Spinal cord (tissue), 9 donors: ENCODE measurements at regions not wholly inside any gene's neighbourhood (a gene's known extent, or its start where the extent isn't known, plus 50 kb on each side); places are given as distances from the start of the nearest gene placed in this dataset.

Source experiments
- DNase-seq, 6 donors: peaks; one replicate each; pipeline versions ENCODE4 v3.0.0 to v3.0.0-alpha.2; 2013 to 2015; ENCODE audit warnings: low spot score in 6 of 6, low read depth in 4 of 6
- H3K27ac ChIP-seq: one replicate; pipeline ENCODE4 v1.5.1; 2013; ENCODE audit warnings: low read depth, low read length, control low read depth
- H3K27me3 ChIP-seq: one replicate; pipeline ENCODE4 v1.6.1; 2013; ENCODE audit warnings: low read length; ENCODE audit not compliant: control insufficient read depth, insufficient read depth
- H3K36me3 ChIP-seq: one replicate; pipeline ENCODE4 v1.6.1; 2013; ENCODE audit warnings: low read length; ENCODE audit not compliant: control insufficient read depth, insufficient read depth
- H3K4me1 ChIP-seq: one replicate; pipeline ENCODE4 v1.6.1; 2013; ENCODE audit warnings: low read length; ENCODE audit not compliant: control insufficient read depth, insufficient read depth
- H3K4me3 ChIP-seq: one replicate; pipeline ENCODE4 v1.5.1; 2013; ENCODE audit warnings: low read depth, low read length, control low read depth
- H3K9me3 ChIP-seq: one replicate; pipeline ENCODE4 v1.6.1; 2013; ENCODE audit warnings: low read length; ENCODE audit not compliant: control insufficient read depth, insufficient read depth
- WGBS: methylation state at CpG from one replicate; pipeline ENCODE4 v1.1.5; 2013; ENCODE audit warnings: missing lambda C conversion rate; ENCODE audit not compliant: insufficient coverage; 5-methylcytosine and 5-hydroxymethylcytosine counted together
- donor health status: healthy.

GRCh38 chr2:166381-166780 is 97.5 kb downstream of the SH3YL1 start:
- Histone ChIP-seq H3K27ac (no peak overlapping the region), H3K36me3 (no peaks in the 10 kb centered on the region), H3K4me1 (no peaks in the 10 kb centered on the region), H3K4me3 (no peak overlapping the region), H3K9me3 (no peaks in the 10 kb centered on the region), H3K27me3 (no peaks in the 10 kb centered on the region)
- 82% methylated on average over 9 of the region's 10 CpGs for WGBS
- peak in 1 of 6 donors; percentile 3 for DNase-seq

- Histone ChIP-seq H3K27me3 (no peaks in the 10 kb centered on the region), H3K9me3 (no peaks in the 10 kb centered on the region), H3K4me1 (no peaks in the 10 kb centered on the region), H3K27ac (no peak overlapping the region), H3K36me3 (no peaks in the 10 kb centered on the region), H3K4me3 (no peak overlapping the region)
- no peak for DNase-seq
- WGBS = no CpG with 5 or more reads among the region's 1 CpG
Observed at GRCh38 chr2:165530-165929, 98.3 kb downstream of the SH3YL1 start.

- Histone ChIP-seq H3K4me3 (no peak overlapping the region), H3K9me3 (no peaks in the 10 kb centered on the region), H3K27ac (no peak overlapping the region), H3K36me3 (no peaks in the 10 kb centered on the region), H3K27me3 (no peaks in the 10 kb centered on the region), H3K4me1 (no peaks in the 10 kb centered on the region)
- DNase-seq = no peak
- WGBS = 52% methylated on average over 9 of the region's 13 CpGs
Observed at GRCh38 chr2:162473-163382, 101.1 kb downstream of the SH3YL1 start.

- no peak for DNase-seq
- no peaks in the 10 kb centered on the region for H3K4me1 ChIP-seq
- H3K4me3 ChIP-seq = no peak overlapping the region
- no CpG with 5 or more reads among the region's 7 CpGs for WGBS
- no peaks in the 10 kb centered on the region for H3K9me3 ChIP-seq
- H3K27me3 ChIP-seq = no peaks in the 10 kb centered on the region
- no peak overlapping the region for H3K27ac ChIP-seq
- H3K36me3 ChIP-seq = no peaks in the 10 kb centered on the region
Observed at GRCh38 chr2:161729-162128, 102.1 kb downstream of the SH3YL1 start.

GRCh38 chr2:151553-152334 is 105.4 kb upstream of the FAM110C start:
- no peaks in the 10 kb centered on the region for H3K36me3 ChIP-seq
- no peak for DNase-seq
- no peaks in the 10 kb centered on the region for H3K27me3 ChIP-seq
- H3K4me1 ChIP-seq = no peaks in the 10 kb centered on the region
- WGBS = 27% methylated on average over 5 of the region's 6 CpGs
- H3K27ac ChIP-seq = no peak overlapping the region
- no peaks in the 10 kb centered on the region for H3K9me3 ChIP-seq
- H3K4me3 ChIP-seq = no peak overlapping the region

- Histone ChIP-seq H3K4me3 (no peak overlapping the region), H3K9me3 (no peaks in the 10 kb centered on the region), H3K27ac (no peak overlapping the region), H3K36me3 (no peaks in the 10 kb centered on the region), H3K27me3 (no peaks in the 10 kb centered on the region), H3K4me1 (no peaks in the 10 kb centered on the region)
- no CpG with 5 or more reads among the region's 2 CpGs for WGBS
- no peak for DNase-seq
Observed at GRCh38 chr2:145407-145806, 99.1 kb upstream of the FAM110C start.

GRCh38 chr2:141611-142010 is 95.3 kb upstream of the FAM110C start:
- DNase-seq = no peak
- H3K4me1 ChIP-seq = no peaks in the 10 kb centered on the region
- 69% methylated on average over 2 of the region's 4 CpGs for WGBS
- H3K36me3 ChIP-seq = no peaks in the 10 kb centered on the region
- no peak overlapping the region for H3K27ac ChIP-seq
- H3K27me3 ChIP-seq = no peaks in the 10 kb centered on the region
- no peaks in the 10 kb centered on the region for H3K9me3 ChIP-seq
- H3K4me3 ChIP-seq = no peak overlapping the region

- no peaks in the 10 kb centered on the region for H3K27me3 ChIP-seq
- WGBS = 79% methylated on average over 5 of the region's 7 CpGs
- no peak for DNase-seq
- peaks cover 3% of the 10 kb centered on the region for H3K4me1 ChIP-seq
- H3K36me3 ChIP-seq = no peaks in the 10 kb centered on the region
- no peaks in the 10 kb centered on the region for H3K9me3 ChIP-seq
- no peak overlapping the region for H3K4me3 ChIP-seq
- no peak overlapping the region for H3K27ac ChIP-seq
Observed at GRCh38 chr2:136666-137065, 90.4 kb upstream of the FAM110C start.

GRCh38 chr2:133675-134593 is 87.6 kb upstream of the FAM110C start:
- Histone ChIP-seq H3K9me3 (no peaks in the 10 kb centered on the region), H3K4me3 (no peak overlapping the region), H3K4me1 (peaks cover 3% of the 10 kb centered on the region), H3K27me3 (no peaks in the 10 kb centered on the region), H3K36me3 (no peaks in the 10 kb centered on the region), H3K27ac (no peak overlapping the region)
- DNase-seq = peak in 3 of 6 donors; percentile 4 to 52 (median 24)
- WGBS = 29% methylated on average over 3 of the region's 7 CpGs
